SJSA1 (cell line): ENCODE measurements at regions not wholly inside any gene's neighbourhood (a gene's known extent, or its start where the extent isn't known, plus 50 kb on each side); places are given as distances from the start of the nearest gene placed in this dataset.

Experiments
- DNase-seq, 2 experiments: peaks; one replicate each; pipeline ENCODE4 v3.0.0-alpha.2; 2015 to 2020; ENCODE audit warnings: low spot score in 2 of 2, low read depth in 1 of 2
- H3K27ac ChIP-seq: fragments of 250-450 bp; sonication (Bioruptor Pico); 2 replicates; pipeline ENCODE4 v1.5.1; 2020; ENCODE audit warnings: mild to moderate bottlenecking, moderate library complexity
- H3K27me3 ChIP-seq: fragments of 250-450 bp; sonication (Bioruptor Pico); replicated peaks from 2 replicates; pipeline ENCODE4 v1.5.1; 2020; ENCODE audit warnings: mild to moderate bottlenecking, moderate library complexity
- H3K36me3 ChIP-seq: fragments of 250-450 bp; sonication (Bioruptor Pico); 2 replicates; pipeline ENCODE4 v1.5.1; 2020; ENCODE audit warnings: mild to moderate bottlenecking
- H3K4me1 ChIP-seq: fragments of 250-450 bp; sonication (Bioruptor Pico); replicated peaks from 2 replicates; pipeline ENCODE4 v1.6.1; 2021; ENCODE audit warnings: mild to moderate bottlenecking
- H3K4me3 ChIP-seq: fragments of 250-450 bp; sonication (Bioruptor Pico); 2 replicates; pipeline ENCODE4 v1.5.1; 2020; ENCODE audit warnings: mild to moderate bottlenecking
- H3K9me3 ChIP-seq: fragments of 250-450 bp; sonication (Bioruptor Pico); replicated peaks from 2 replicates; pipeline ENCODE4 v1.5.1; 2020; ENCODE audit warnings: mild to moderate bottlenecking

DNA sequence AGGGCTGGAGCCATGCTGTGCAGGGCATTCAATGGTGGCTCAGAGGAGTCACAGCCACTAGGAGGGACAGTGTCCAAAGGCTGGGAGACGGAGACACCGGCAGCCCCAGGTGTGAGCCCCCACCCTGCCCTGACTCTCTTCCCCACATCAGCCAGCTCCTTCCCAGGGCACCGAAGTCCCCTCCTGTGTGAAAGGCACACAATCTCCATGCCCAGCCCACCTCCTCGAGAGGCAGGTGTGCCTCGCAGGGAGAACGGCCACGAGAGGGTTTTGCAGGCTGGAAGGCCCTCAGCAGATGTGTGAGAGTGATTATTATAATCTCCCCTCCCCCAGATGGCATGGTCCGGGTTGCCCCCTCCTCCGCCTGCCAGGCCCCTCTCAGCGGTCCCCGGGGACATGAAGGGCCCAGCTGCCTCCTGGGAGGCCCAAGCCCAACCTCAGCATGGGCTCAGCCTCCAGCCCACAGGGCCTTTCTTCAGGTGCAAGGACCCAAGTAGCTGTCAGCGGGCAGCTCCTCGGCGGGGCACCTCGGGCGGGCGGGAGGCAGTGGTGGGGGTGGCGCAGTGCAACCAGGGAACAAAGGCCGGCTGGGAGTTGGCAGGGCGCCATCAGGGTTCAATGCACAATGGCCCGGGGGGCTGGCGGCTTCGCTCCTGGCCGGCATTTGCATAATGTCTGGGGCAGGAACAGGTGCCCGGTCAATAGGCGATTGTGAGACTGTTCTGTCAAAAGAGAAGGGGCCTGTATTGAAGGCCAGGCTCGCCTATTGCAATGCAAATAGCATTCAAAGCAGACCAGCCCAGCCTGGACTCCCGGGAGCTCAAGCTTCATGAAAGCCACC lies 155.3 kb upstream of the ZMIZ1 start:
- no peaks in the 10 kb centered on the region for H3K36me3 ChIP-seq
- no peak overlapping the region for H3K4me3 ChIP-seq
- no peak overlapping the region for H3K27ac ChIP-seq
- H3K27me3 ChIP-seq = no peaks in the 10 kb centered on the region
- H3K4me1 ChIP-seq = no peaks in the 10 kb centered on the region
- no peaks in the 10 kb centered on the region for H3K9me3 ChIP-seq
- DNase-seq = no peak

DNA sequence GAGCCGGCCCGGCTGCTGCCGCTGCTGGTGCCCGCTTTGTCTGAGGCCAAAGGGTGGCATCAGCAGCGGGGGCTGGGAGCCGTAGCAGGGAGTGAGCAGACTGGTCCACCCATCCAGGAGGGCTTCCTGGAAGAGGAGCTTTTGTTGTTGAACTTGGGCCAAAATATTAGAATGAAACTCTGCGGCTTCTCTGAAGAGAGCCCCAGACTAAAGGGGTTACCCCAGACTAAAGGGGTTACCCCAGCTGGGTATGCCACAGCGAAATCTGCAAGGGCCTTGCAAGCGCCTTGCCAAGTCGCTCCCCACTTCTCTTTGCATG lies 154.7 kb upstream of the ZMIZ1 start:
- no peaks in the 10 kb centered on the region for H3K9me3 ChIP-seq
- H3K27me3 ChIP-seq = no peaks in the 10 kb centered on the region
- no peak overlapping the region for H3K27ac ChIP-seq
- DNase-seq = no peak
- no peaks in the 10 kb centered on the region for H3K4me1 ChIP-seq
- H3K36me3 ChIP-seq = no peaks in the 10 kb centered on the region
- H3K4me3 ChIP-seq = no peak overlapping the region

DNA sequence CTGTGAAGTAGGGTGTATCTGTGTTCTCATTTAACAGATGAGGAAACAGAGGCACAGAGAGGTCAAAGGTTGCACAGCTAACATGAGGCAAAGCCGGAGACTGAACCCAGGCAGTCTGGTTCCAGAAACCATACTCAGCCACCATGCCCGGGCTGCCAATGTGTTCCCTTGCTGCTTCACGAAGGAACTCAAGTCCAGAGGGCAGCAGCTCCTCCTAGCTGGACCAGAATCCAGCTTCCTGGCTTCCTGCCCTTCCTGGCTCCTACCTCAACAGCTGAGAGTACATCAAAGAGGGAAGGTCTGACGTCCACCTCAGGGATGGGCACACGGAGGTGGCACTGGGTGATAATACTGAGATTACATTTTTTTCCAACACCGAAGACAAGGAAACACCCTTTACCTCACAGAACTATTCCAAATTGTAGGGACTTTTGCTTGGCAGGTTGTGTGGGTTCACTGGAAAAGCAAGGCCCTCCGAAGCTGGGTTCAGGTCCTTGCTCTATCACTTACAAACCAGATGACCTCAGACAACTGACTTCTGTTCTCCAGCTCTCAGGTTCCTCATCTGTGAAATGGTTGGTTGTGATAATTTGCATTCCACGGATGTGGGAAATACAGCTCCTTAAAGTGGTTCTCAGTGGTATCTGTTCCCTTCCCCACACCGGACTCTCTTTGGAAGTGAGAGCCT lies 154.1 kb upstream of the ZMIZ1 start:
- H3K36me3 ChIP-seq = no peaks in the 10 kb centered on the region
- H3K4me1 ChIP-seq = no peaks in the 10 kb centered on the region
- no peak for DNase-seq
- H3K9me3 ChIP-seq = no peaks in the 10 kb centered on the region
- no peak overlapping the region for H3K4me3 ChIP-seq
- no peak overlapping the region for H3K27ac ChIP-seq
- no peaks in the 10 kb centered on the region for H3K27me3 ChIP-seq

DNA sequence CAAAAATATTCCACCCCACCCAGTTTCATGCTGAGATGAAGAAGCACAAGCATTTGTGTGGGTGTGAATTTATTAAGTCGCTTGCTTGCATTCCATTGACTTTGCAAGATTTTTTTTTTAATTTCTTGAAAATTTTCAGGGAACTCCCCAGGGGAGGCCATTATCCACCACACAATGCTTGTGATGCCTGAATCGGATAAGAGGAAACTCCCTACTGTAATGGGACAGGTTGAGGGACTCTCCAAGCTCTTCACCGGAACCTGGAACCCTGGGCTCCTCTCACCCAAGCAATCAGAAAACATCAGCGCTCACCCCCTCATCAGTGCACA lies 153.6 kb upstream of the ZMIZ1 start:
- Histone ChIP-seq H3K36me3 (no peaks in the 10 kb centered on the region), H3K4me1 (no peaks in the 10 kb centered on the region), H3K9me3 (no peaks in the 10 kb centered on the region), H3K4me3 (no peak overlapping the region), H3K27me3 (no peaks in the 10 kb centered on the region), H3K27ac (no peak overlapping the region)
- DNase-seq = no peak

DNA sequence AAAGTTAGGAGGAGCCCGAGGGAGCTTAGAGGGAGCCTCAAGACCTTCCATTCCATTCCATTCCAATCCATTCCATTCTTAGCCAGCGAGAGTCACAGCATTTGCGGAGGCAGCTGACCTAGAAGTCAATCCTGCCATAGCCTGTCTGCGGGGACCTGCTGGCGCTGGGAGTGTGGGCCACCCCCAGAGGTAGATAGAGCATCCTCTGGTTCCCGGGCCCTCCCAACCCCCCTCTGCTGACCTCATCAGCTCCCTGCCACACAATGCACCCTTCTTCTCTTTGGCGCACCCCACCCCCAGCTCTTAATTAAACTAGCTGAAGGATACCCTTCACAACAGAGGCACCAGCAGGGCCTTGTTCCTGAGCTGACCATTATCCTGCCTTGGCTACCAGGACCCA lies 152.5 kb upstream of the ZMIZ1 start:
- no peaks in the 10 kb centered on the region for H3K27me3 ChIP-seq
- no peaks in the 10 kb centered on the region for H3K4me1 ChIP-seq
- no peak for DNase-seq
- no peaks in the 10 kb centered on the region for H3K9me3 ChIP-seq
- H3K4me3 ChIP-seq = no peak overlapping the region
- no peak overlapping the region for H3K27ac ChIP-seq
- no peaks in the 10 kb centered on the region for H3K36me3 ChIP-seq

DNA sequence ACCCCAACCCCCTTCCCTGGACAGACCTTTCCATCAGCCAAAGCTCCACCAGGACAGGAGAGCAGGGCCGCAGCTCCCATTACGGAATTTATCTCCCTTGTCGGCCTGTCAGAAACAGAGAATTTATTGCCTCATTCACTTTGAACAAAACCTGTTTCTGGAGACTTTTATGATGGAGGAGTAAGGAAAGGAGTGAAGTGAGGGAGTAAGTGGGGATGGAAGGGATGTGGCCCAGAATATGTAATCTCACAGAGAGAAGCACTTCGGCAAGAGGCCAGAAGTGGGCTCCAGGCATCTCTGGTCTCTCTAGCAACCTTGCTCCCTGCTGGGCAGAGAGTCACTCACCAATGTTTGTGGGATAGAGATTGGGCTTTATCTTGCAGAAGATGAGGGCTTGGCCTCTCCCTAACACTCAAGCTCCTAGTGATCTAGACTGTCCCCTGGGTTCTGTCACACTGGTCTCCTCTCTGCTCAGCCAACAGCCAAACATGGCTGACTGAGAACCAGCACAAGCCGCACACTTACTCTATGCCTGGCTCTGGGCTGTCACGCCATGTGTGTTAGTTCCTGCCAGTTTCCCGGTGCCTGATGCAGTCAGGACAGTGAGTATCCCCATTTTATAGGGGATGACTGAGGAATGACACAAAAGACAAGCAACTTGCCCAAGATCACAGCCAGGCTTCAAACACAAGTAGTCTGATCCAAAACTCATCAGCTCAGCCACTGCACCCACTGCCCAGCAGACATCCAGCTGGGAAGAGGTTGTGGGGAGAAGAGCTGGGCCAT lies 149.4 kb upstream of the ZMIZ1 start:
- no peaks in the 10 kb centered on the region for H3K9me3 ChIP-seq
- no peaks in the 10 kb centered on the region for H3K27me3 ChIP-seq
- no peak overlapping the region for H3K27ac ChIP-seq
- no peak for DNase-seq
- H3K4me3 ChIP-seq = no peak overlapping the region
- no peaks in the 10 kb centered on the region for H3K4me1 ChIP-seq
- no peaks in the 10 kb centered on the region for H3K36me3 ChIP-seq

DNA sequence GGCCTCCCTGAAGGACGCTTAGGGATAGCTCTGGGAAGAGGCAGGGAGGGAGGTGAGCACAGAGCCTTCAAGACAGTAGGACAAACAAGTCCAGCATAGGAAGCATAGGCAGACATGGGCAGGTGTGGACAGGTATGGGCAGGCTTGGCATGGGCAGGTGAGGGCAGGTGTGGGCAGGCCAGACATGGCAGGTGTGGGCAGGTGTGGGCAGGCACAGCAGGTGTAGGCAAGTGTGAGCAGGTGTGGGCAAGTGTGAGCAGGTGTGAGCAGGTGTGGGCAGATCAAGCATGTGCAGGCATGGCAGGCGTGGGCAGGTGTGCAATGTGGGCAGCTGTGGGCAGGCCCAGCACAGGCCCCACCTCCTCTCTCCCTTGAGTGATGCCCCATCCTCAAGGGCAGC lies 148.8 kb upstream of the ZMIZ1 start:
- Histone ChIP-seq H3K9me3 (no peaks in the 10 kb centered on the region), H3K4me3 (no peak overlapping the region), H3K4me1 (no peaks in the 10 kb centered on the region), H3K27ac (no peak overlapping the region), H3K27me3 (no peaks in the 10 kb centered on the region), H3K36me3 (no peaks in the 10 kb centered on the region)
- no peak for DNase-seq

DNA sequence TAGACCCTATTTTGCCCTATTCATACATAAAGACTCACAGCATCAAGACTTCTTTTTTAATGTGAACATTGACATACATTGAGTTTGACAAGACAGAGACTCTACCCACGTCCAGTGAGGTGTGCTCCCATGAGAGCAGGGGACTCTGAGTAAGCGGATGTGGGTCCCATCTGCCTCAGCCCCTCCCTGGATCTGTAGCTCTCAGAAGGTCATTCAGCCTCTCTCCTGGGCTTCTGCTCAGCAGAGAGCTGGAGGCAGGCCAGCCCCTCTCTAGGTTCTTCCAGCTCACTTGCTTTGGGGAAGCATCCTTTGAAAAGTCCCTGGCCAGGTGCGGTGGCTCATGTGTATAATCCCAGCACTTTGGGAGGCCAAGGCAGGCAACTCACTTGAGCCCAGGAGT lies 146.9 kb upstream of the ZMIZ1 start:
- Histone ChIP-seq H3K27me3 (no peaks in the 10 kb centered on the region), H3K9me3 (no peaks in the 10 kb centered on the region), H3K4me3 (no peak overlapping the region), H3K27ac (no peak overlapping the region), H3K4me1 (no peaks in the 10 kb centered on the region), H3K36me3 (no peaks in the 10 kb centered on the region)
- DNase-seq = no peak

DNA sequence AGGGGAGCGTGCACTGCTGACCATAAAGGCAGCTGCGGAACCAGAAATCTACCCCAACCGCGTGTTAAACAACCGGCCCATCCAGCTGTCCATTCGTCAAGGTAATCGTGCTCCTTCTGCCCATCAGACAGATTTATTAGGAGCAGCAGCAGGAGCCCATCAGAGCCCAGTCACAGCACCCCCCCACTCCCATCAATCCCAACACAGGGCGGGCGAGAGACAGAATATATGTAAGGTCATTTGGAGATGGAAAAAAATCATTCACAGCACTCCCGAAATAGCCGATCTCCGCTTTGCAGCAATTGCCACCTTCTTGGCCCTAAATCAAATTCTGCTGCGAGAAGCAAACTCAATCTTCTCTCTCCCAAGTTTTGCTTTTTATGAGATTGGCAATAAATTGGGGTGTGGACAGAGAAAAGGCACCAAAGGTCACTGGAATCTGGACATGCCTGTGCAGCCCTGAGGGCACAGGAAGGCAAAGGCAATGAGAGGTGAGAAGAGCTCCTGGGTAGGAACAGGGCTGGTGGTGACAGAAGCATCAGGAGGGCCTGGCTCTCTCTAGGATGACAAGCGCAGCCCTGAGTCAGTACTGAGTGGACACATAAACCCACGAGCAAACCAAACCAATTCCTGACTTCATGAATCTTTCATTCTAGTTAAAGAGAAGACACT lies 145.0 kb upstream of the ZMIZ1 start:
- Histone ChIP-seq H3K36me3 (no peaks in the 10 kb centered on the region), H3K4me1 (no peaks in the 10 kb centered on the region), H3K27me3 (no peaks in the 10 kb centered on the region), H3K27ac (no peak overlapping the region), H3K9me3 (no peaks in the 10 kb centered on the region), H3K4me3 (no peak overlapping the region)
- DNase-seq = no peak

DNA sequence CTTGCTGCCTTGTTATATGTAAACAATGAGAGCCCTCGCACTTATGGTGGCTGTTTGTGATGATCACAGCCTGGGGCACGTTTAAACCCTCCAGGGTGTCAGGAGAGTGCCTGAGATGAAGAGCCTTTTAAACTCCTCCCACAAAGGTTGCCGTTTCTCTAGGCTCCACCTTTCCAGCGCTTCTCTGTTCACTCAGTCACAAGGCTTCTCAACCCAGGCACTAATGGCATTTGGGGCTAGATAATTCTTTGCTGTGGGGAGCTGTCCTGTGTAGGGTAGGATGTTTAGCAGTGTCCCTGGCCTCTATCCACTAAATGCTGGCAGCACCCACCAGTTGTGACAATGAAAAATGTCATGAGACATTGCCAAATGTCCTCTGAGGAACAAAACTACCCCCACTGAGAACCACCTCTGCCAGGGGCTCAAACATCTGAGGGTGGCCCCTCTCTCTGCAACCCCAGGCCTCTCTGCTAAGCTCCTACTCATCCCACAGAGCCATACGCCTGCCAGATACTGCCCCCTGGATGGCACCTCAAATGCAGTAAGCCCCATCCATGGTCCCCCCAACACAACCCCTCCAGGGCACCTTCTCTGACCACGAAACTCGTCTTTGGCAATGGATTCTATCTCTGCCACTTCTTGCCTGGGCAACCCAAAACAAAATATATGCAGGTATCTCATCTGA lies 144.3 kb upstream of the ZMIZ1 start:
- H3K27ac ChIP-seq = no peak overlapping the region

DNA sequence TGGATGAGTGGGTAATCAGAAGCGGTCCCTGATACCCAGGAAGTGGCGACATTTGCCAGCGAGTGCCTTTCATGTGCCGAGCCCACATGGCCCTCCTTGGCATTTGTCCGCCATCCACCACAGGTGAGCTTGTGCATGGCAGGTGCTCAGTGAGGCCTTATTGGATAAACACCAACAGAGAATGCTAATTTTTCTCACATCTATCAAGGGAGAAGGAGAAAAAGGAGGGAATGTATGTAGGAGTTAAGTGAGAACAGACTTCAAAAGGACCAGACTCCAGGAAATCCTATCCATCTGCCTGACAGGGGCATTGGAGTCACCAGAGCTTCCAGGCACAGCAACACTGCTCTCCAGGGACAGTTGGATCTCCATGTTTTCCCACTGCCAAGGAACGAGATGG lies 143.5 kb upstream of the ZMIZ1 start:
- H3K36me3 ChIP-seq = no peaks in the 10 kb centered on the region
- H3K9me3 ChIP-seq = no peaks in the 10 kb centered on the region
- DNase-seq = no peak
- no peaks in the 10 kb centered on the region for H3K27me3 ChIP-seq
- no peak overlapping the region for H3K4me3 ChIP-seq
- H3K4me1 ChIP-seq = no peaks in the 10 kb centered on the region
- H3K27ac ChIP-seq = no peak overlapping the region

More for the DNA sequence above, 144.3 kb upstream of the ZMIZ1 start:
- Histone ChIP-seq H3K36me3 (no peaks in the 10 kb centered on the region), H3K4me1 (no peaks in the 10 kb centered on the region), H3K4me3 (no peak overlapping the region), H3K9me3 (no peaks in the 10 kb centered on the region), H3K27me3 (no peaks in the 10 kb centered on the region)
- no peak for DNase-seq

DNA sequence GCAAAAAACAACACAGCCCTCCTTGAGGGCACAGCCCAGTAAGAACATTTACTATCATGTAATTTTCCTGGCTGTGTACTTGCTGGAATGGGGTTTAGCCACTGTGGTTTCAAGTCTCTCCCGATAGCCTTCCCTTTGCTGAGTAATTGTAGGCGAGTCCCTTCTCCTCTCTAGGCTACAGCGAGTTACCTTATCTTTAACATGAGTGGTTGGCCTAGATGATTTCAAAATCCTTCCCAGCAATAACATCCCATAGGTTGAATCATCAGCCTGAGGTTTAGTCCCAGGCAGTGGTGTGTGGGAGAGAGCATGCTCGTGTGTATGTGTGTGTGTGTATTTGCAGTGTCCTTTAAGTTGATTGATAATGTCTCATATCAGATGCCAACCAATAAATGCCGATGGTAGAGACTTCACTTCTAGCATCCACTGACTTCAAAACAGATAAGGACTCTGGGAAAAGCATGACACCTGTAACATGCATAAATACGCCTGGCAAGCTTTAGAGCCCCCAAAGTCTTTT lies 142.9 kb upstream of the ZMIZ1 start:
- Histone ChIP-seq H3K4me1 (peaks cover 6% of the 10 kb centered on the region), H3K27ac (no peak overlapping the region), H3K27me3 (no peaks in the 10 kb centered on the region), H3K4me3 (no peak overlapping the region), H3K36me3 (no peaks in the 10 kb centered on the region), H3K9me3 (no peaks in the 10 kb centered on the region)
- DNase-seq = no peak

DNA sequence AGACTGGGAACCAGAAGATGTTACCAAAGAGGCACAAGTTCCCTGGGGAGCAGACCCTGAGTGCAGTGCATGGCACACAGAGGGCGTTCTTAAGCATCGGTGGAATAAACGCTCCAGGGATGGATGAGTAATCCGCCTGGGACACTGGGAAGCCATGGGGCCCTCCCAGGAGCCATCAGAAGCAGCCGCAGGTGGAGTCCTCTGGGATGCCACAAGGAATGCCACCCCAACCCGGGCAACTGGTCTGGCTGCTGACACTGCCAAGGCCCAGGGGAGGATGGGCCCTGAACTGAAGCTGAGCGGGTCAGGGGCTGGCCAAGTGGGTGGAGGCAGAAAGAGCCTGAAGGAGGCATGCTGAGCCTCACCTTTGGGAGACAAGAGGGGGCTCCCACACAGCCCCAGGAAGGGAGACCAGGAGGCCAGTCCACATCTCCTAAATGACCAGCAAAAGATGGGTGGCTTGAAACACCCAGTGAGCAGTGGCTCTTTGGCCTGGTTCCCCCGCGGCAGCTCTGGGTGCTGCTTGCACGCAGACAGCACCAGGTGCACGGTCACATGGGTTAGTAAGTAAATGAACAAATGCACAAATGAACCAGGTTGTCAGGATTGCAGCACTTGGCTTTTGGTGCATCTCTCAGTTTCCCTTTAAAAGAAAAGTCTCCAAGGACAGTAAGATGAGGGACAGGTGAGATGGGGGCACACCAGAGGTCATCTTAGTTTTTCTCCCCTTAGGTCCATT lies 141.3 kb upstream of the ZMIZ1 start:
- DNase-seq = no peak
- no peak overlapping the region for H3K27ac ChIP-seq
- H3K9me3 ChIP-seq = no peaks in the 10 kb centered on the region
- no peak overlapping the region for H3K4me3 ChIP-seq
- no peaks in the 10 kb centered on the region for H3K36me3 ChIP-seq
- H3K4me1 ChIP-seq = peaks cover 21% of the 10 kb centered on the region
- no peaks in the 10 kb centered on the region for H3K27me3 ChIP-seq
